Immature natural killer cell (primary cell): ENCODE measurements at regions not wholly inside any gene's neighbourhood (a gene's known extent, or its start where the extent isn't known, plus 50 kb on each side); places are given as distances from the start of the nearest gene placed in this dataset.
"Not testable (repeated sequence)": the region's sequence is repeated elsewhere in the genome, so short reads cannot be mapped to it uniquely, and the experiment has no call there.

Experiments
- DNase-seq, 3 donors: peaks; one replicate each; pipeline ENCODE4 v3.0.0; 2022; ENCODE audit warnings: mixed read lengths in 1 of 3
- H3K27ac Mint-ChIP-seq, 6 donors: one replicate each; pipeline ENCODE4 v1.8.0; 2020; ENCODE audit warnings: mixed read lengths in 6 of 6, mild to moderate bottlenecking in 5 of 6, inconsistent platforms in 4 of 6, moderate library complexity in 3 of 6
- H3K27me3 Mint-ChIP-seq, 3 donors: one replicate each; pipeline ENCODE4 v1.8.0; 2020 to 2021; ENCODE audit warnings: low read depth in 3 of 3, mild to moderate bottlenecking in 3 of 3, mixed read lengths in 3 of 3, moderate library complexity in 3 of 3, inconsistent platforms in 1 of 3
- H3K36me3 Mint-ChIP-seq, 3 donors: one replicate each; pipeline ENCODE4 v1.8.0; 2020; ENCODE audit warnings: mixed read lengths in 3 of 3, inconsistent platforms in 2 of 3, mild to moderate bottlenecking in 2 of 3
- H3K4me1 Mint-ChIP-seq, 2 donors: one replicate each; pipeline ENCODE4 v1.8.0; 2020; ENCODE audit warnings: inconsistent platforms in 2 of 2, mild to moderate bottlenecking in 2 of 2, mixed read lengths in 2 of 2, moderate library complexity in 1 of 2
- H3K4me3 Mint-ChIP-seq, 5 donors: one replicate each; pipeline ENCODE4 v1.8.0; 2020; ENCODE audit warnings: mild to moderate bottlenecking in 5 of 5, mixed read lengths in 5 of 5, inconsistent platforms in 3 of 5, moderate library complexity in 3 of 5
- H3K9me3 Mint-ChIP-seq, 6 donors: one replicate each; pipeline ENCODE4 v1.8.0; 2020; ENCODE audit warnings: mild to moderate bottlenecking in 6 of 6, mixed read lengths in 6 of 6, inconsistent platforms in 4 of 6, moderate library complexity in 3 of 6

DNA sequence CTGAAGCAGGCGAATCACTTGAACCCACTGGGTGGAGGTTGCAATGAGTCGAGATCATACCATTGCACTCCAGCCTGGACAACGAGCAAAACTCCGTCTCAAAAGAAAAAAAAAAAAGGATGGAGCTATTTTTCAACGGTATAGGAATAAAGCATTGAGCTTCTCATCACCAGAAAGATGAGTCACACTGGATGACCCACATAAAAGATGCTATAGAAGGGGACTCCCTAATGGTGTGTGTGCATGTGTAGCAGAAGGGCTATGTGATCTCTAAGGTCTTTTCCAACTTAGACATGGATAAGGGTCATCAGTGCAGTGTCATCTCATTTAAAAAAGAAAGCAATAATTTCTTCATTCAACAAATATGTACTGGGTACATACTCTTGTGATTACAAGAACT lies 476.0 kb downstream of the MFSD1 start:
- Mint-ChIP-seq H3K27ac (no peak overlapping the region), H3K4me3 (no peak overlapping the region), H3K36me3 (no peaks in the 10 kb centered on the region), H3K27me3 (peaks cover 0 to 2% (median 0%) of the 10 kb centered on the region in 3 donors), H3K4me1 (no peaks in the 10 kb centered on the region), H3K9me3 (peaks cover 0 to 5% (median 0%) of the 10 kb centered on the region in 6 donors)
- DNase-seq = no peak

DNA sequence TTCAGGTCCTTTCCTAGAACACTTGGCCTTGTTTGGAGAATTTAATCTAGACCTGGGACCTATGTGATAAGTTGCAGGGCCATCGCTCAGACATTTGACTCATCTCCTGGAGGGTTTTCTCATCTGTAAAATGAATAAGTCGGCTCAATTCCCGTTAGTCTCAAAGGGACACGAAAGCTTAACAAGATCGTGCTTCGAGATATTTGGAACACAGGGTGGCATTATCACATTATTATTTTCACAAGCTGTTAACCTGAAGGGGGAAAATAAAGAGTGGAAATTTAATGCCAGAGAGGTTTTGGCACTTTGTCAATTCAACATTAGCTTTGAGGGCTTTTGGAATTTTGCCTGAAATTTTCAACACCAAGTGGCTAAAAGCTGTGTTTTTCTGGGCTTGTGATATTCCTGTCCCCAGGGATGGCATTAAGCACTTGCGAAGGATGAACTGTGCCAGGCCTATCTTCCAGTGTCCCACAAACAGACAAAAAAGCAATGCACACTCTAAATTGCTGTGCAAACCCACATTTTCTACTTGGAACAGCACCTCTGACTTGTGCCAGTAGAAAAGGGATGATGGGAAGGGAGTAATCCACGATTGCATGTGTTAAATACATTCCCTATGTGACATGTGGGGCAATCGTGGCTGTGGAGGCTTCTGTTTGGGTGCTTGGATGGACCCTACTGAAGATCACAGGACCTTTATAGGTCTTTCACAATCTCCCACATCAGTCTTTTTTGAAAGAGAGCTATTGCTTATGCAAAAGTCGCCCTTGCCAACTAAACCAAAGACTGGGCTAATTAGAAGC lies 478.7 kb downstream of the MFSD1 start:
- Mint-ChIP-seq H3K27ac (no peak overlapping the region), H3K4me3 (no peak overlapping the region)

DNA sequence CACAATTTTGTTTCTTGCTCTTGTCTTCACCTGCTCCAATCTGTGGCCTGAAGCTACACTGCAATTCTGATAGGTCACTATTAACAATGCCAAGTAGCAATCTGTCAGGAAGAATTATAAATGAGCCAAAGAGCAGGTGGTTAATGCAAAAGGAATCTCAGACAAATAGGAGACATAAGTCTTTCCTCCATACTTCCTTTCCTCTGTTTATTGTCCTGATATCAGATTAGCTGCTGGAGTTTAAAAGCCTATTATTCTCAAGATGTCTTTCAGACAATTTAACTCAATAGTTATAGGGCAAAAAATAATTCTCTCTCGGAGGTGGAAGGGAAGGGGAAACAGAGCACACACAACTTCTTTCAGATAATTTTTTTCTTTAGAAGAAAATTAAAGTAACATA lies 491.6 kb downstream of the MFSD1 start:
- H3K27ac Mint-ChIP-seq = no peak overlapping the region
- peaks cover 3 to 24% (median 7%) of the 10 kb centered on the region in 6 donors for H3K9me3 Mint-ChIP-seq
- H3K4me1 Mint-ChIP-seq = no peaks in the 10 kb centered on the region
- no peak overlapping the region for H3K4me3 Mint-ChIP-seq
- no peaks in the 10 kb centered on the region for H3K36me3 Mint-ChIP-seq
- H3K27me3 Mint-ChIP-seq = peaks cover 0 to 2% (median 0%) of the 10 kb centered on the region in 3 donors
- DNase-seq = no peak

More for the DNA sequence above, 478.7 kb downstream of the MFSD1 start:
- DNase-seq = no peak
- H3K4me1 Mint-ChIP-seq = no peaks in the 10 kb centered on the region
- peaks cover 0 to 2% (median 0%) of the 10 kb centered on the region in 3 donors for H3K27me3 Mint-ChIP-seq
- H3K9me3 Mint-ChIP-seq = peaks cover 0 to 5% (median 0%) of the 10 kb centered on the region in 6 donors
- no peaks in the 10 kb centered on the region for H3K36me3 Mint-ChIP-seq

DNA sequence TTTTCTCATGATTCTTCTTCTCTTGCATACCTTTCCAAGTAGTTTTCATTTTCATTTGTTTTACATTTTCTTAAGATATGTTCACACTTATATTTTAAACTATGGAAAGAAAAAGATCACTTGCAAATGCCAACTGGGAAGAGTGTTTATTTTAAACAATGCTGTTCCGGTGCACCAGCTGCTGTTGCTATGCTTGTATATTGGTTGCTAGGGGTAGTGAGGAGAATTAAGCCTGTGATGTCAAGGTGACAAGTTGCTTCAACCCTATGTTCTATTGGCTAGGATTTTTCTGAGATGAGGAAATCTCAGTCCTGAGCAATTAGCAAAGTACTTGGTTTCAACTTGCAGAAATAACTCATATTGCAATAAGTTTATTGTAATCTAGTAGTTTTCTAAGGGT lies 500.1 kb downstream of the MFSD1 start:
- no peak for DNase-seq
- Mint-ChIP-seq H3K4me1 (no peaks in the 10 kb centered on the region), H3K4me3 (no peak overlapping the region), H3K27ac (no peak overlapping the region), H3K36me3 (peaks cover 0 to 4% (median 0%) of the 10 kb centered on the region in 3 donors), H3K9me3 (peaks cover 0 to 23% (median 6%) of the 10 kb centered on the region in 6 donors), H3K27me3 (no peaks in the 10 kb centered on the region)

DNA sequence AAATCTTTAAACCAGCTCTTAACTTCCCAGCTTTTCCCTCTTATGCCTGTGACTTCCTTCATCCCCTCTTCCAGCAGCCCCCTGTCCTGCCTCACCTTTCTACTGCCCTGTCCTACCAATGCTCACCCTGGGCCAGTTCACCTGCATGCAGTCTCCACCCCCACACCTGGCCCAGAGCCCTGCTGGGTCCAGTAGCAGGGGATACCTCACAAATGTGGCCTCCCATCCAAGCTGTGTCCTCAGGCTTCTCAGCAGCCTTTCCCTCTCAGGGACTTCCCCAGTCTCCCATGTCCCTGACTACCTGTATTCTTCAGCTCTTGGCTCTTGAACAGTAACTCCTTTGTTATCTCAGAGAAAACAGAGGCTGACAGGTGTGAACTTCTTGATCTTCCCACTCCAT lies 503.2 kb downstream of the MFSD1 start:
- Mint-ChIP-seq H3K9me3 (peaks cover 3 to 28% (median 9%) of the 10 kb centered on the region in 6 donors), H3K4me3 (no peak overlapping the region), H3K27ac (no peak overlapping the region), H3K4me1 (no peaks in the 10 kb centered on the region), H3K27me3 (no peaks in the 10 kb centered on the region), H3K36me3 (peaks cover 0 to 4% (median 0%) of the 10 kb centered on the region in 3 donors)
- no peak for DNase-seq

DNA sequence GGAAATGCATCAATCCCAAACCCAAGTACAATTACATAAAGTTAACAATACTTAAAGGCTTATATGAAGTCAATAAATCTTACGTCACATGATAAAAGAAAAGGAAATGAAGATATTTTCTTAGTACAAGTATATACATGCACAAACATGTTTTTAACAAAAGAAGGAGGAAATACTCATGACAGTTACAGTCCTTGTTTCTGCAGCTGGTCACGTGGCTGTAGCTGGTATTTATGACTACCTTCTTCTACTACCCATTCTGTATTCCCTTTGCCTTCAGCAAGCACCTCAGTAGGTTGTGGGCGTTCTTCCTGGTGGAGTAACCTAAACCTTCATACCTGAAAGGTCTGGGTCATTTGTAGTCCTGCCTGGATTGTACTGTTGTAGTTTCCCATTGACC lies 514.9 kb downstream of the MFSD1 start:
- H3K4me1 Mint-ChIP-seq, H3K27me3 Mint-ChIP-seq, DNase-seq, H3K27ac Mint-ChIP-seq, H3K36me3 Mint-ChIP-seq, H3K4me3 Mint-ChIP-seq: not testable (repeated sequence)
- H3K9me3 Mint-ChIP-seq = peaks cover 0 to 11% (median 2%) of the 10 kb centered on the region in 6 donors

DNA sequence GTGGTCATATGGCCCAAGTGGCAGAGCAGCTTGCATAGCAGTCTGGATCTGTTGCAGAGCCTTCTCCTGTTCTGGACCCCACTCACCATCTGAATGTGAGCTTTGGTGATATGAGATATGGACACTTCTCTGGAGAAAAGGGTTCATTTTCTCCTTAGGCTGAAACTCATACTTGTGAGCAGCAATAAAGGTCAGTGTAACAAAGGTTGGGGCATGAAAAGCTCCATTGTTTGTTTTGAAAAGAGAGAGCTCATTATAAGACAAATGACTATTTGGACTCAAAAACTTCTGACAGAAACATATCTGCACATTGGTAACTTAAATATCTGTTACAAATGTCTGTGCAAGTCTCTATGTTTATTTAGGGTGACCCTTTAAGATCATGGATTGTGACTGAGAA lies 517.3 kb downstream of the MFSD1 start:
- H3K9me3 Mint-ChIP-seq = peaks cover 0 to 9% (median under 1%) of the 10 kb centered on the region in 6 donors
- H3K27me3 Mint-ChIP-seq = peaks cover 0 to 4% (median 2%) of the 10 kb centered on the region in 3 donors
- no peaks in the 10 kb centered on the region for H3K36me3 Mint-ChIP-seq
- no peaks in the 10 kb centered on the region for H3K4me1 Mint-ChIP-seq
- no peak for DNase-seq
- no peak overlapping the region for H3K4me3 Mint-ChIP-seq
- no peak overlapping the region for H3K27ac Mint-ChIP-seq

DNA sequence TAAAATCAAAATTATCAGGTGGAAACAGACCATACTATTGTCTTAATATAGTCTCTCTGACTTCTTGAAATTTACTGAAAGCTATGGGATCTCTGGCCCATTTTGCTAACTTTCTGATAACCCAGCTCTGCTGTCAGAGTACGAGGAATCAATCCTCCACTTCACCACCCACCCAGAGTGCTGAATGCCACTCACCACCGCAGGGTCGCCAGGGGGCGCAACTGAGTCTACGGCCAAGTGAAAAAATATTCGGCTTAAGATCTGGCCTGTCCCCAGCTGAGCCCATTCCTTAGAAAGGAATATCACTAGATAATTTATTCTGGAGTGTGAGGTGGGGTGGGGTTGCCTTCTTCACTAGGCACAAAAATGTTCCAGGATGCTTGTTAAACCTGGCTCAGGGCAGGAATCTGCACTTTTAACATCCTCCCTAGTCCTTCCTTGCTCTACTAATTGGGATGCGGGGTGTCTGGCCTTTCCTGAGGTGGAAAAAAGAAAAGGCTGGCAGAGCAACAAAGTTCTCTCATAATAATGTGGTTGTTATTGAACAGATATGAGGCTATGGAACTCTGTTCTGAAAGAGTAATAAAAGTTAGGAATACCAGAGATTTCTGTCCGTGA lies 520.6 kb downstream of the MFSD1 start:
- H3K9me3 Mint-ChIP-seq = peaks cover 0 to 5% (median 0%) of the 10 kb centered on the region in 6 donors
- DNase-seq = no peak
- no peak overlapping the region for H3K4me3 Mint-ChIP-seq
- H3K36me3 Mint-ChIP-seq = no peaks in the 10 kb centered on the region
- H3K4me1 Mint-ChIP-seq = no peaks in the 10 kb centered on the region
- peaks cover 0 to 4% (median 2%) of the 10 kb centered on the region in 3 donors for H3K27me3 Mint-ChIP-seq
- no peak overlapping the region for H3K27ac Mint-ChIP-seq

DNA sequence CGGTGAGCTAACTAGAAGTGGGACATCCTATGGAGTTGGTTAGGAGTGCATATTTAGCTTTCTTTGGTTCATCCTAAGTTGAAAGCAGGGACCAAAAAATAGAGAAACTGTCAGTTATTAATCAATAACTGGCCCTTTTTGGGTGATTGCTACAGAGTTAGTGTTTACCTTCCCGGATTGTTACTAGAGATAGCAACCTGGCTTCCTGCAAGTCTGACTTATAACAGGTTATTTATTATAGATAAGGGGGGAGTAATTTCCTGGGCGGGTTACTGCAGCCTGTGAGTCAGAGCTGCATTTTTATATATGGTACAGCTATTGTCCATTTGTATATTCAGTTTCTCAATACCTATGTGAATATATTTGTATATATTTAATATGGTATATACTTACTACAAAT lies 522.0 kb downstream of the MFSD1 start:
- H3K4me3 Mint-ChIP-seq = no peak overlapping the region
- H3K4me1 Mint-ChIP-seq = no peaks in the 10 kb centered on the region
- peaks cover 0 to 4% (median 0%) of the 10 kb centered on the region in 3 donors for H3K27me3 Mint-ChIP-seq
- no peaks in the 10 kb centered on the region for H3K36me3 Mint-ChIP-seq
- no peak for DNase-seq
- peaks cover 0 to 2% (median under 1%) of the 10 kb centered on the region in 6 donors for H3K9me3 Mint-ChIP-seq
- no peak overlapping the region for H3K27ac Mint-ChIP-seq

DNA sequence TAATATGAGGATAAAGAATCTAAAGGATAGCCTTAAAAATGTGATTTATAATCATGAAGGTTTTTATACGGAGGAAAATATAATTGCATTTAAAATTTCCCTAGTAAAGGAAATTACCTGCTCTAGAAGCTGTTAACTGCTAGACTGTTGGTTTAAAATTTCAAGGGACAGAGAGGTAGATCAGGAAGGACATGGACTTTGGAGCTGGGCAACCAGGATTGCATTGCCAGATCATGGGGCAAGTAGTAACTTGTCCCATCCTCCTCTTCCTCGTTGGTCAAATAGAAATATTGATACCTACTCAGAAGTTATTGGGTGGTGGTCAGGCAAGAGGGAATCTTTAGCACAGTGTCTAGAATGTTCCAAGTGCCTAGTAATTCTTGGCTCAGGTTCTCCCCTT lies 525.1 kb downstream of the MFSD1 start:
- no peak overlapping the region for H3K4me3 Mint-ChIP-seq
- no peak for DNase-seq

DNA sequence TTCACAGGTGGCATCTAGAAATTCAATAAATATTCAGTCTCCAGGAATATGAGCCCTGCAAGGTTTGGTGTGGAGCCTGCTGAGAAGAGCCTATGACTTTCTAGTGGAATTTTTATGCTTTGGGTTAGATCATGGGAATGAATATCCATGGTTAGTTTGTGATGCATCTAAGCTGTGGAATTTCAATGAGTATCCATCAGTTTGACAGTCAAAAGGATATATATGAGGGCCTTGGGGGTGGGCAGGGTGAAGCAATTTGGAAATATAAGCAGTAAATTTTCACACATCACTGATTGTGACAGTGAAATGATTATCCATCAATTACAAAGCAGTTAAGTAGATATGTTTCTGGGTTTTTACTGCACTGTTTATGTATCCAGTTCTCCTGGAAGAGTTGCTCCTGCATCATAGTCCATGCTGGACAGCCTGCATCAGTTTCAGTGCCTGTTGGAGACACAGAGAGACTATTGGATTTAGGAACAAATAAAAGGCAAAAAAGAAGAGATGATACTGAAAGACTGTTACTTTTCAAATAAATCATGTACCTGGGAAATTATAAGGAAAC lies 530.8 kb downstream of the MFSD1 start:
- H3K4me3 Mint-ChIP-seq = no peak overlapping the region
- no peak for DNase-seq
- no peaks in the 10 kb centered on the region for H3K27me3 Mint-ChIP-seq
- H3K36me3 Mint-ChIP-seq = no peaks in the 10 kb centered on the region
- no peaks in the 10 kb centered on the region for H3K4me1 Mint-ChIP-seq
- peaks cover 0 to 4% (median 0%) of the 10 kb centered on the region in 6 donors for H3K9me3 Mint-ChIP-seq
- H3K27ac Mint-ChIP-seq = no peak overlapping the region

More for the DNA sequence above, 525.1 kb downstream of the MFSD1 start:
- H3K9me3 Mint-ChIP-seq = peaks cover 0 to 2% (median under 1%) of the 10 kb centered on the region in 6 donors
- H3K4me1 Mint-ChIP-seq = no peaks in the 10 kb centered on the region
- no peaks in the 10 kb centered on the region for H3K27me3 Mint-ChIP-seq
- no peaks in the 10 kb centered on the region for H3K36me3 Mint-ChIP-seq
- no peak overlapping the region for H3K27ac Mint-ChIP-seq

DNA sequence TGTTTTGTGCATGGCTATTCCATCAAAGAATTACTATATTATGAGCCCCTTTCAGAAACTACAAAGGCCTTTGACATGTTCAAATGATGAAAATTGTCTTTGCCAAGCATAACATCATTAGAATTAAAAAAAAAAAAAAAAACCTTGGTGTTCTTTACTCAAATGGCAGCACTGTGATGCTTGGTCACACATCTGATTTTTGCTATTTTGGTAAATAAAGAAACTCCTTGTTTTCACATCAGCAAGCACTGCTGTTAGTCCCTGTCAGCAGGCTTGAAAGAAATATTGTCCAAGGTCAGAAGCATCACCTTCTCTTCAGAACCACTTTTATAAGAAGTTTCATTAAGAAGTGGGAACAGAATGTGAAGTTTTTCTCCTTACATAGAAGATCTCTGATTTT lies 537.3 kb downstream of the MFSD1 start:
- peaks cover 0 to 14% (median 7%) of the 10 kb centered on the region in 6 donors for H3K9me3 Mint-ChIP-seq
- no peak overlapping the region for H3K27ac Mint-ChIP-seq
- no peak overlapping the region for H3K4me3 Mint-ChIP-seq
- H3K4me1 Mint-ChIP-seq = no peaks in the 10 kb centered on the region
- DNase-seq = no peak
- peaks cover 0 to 2% (median 0%) of the 10 kb centered on the region in 3 donors for H3K27me3 Mint-ChIP-seq
- H3K36me3 Mint-ChIP-seq = no peaks in the 10 kb centered on the region

DNA sequence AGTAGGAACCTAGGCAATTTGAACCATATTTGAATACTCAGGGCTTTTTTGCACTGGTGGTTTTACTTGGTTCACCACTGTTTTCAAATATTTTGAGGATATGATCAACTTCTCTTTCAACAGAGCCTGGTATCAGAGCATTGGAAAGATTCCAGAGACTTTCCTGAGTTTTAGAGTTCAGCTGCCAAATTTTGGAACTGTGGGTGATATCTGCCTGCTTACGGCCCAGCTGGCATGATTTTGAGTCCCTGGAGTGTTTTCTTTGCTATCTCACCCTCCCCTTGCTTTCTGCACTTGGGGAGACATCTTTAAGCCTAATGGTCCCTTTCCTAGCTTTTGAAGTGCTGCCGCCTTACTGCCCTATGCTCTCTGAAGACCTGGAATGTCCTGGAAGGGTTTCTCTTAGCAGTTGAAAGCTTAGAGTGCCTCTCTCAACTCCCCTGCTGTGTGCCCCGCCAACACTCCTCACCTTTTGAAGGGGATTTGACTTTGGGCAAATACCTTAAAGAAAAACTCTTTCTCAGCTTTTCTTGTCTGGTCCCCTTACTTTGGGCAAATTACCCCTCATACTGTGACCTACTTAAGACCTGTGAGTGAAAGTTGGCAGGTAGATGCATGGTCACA lies 539.1 kb downstream of the MFSD1 start:
- H3K9me3 Mint-ChIP-seq = peaks cover 2 to 20% (median 6%) of the 10 kb centered on the region in 6 donors
- peaks cover 0 to 4% (median 0%) of the 10 kb centered on the region in 3 donors for H3K36me3 Mint-ChIP-seq
- peaks cover 0 to 2% (median 1%) of the 10 kb centered on the region in 3 donors for H3K27me3 Mint-ChIP-seq
- H3K4me1 Mint-ChIP-seq = no peaks in the 10 kb centered on the region
- H3K27ac Mint-ChIP-seq = no peak overlapping the region
- H3K4me3 Mint-ChIP-seq = no peak overlapping the region
- DNase-seq = no peak
